NCI-H1436 treated with DMSO at 0.1 percent for 48 hours (cell line): ENCODE measurements at regions not wholly inside any gene's neighbourhood (a gene's known extent, or its start where the extent isn't known, plus 50 kb on each side); places are given as distances from the start of the nearest gene placed in this dataset.

Experiments used
- DNase-seq: peaks from one replicate; lab custom pipeline; 2025; lab: John Stamatoyannopoulos, UW

- no peak for DNase-seq
These were observed 545.1 kb downstream of the BRD1 start for GRCh38 chr22:49282596-49282995.

GRCh38 chr22:49281467-49282340 lies 546.0 kb downstream of the BRD1 start:
- DNase-seq, result no peak

- no peak for DNase-seq
These were observed 549.3 kb downstream of the BRD1 start for GRCh38 chr22:49278340-49278739.

GRCh38 chr22:49276567-49276966 lies 551.1 kb downstream of the BRD1 start:
- no peak for DNase-seq

- DNase-seq, result no peak
These were observed 552.8 kb downstream of the BRD1 start for GRCh38 chr22:49274754-49275380.

GRCh38 chr22:49272546-49273125 lies 555.0 kb downstream of the BRD1 start:
- DNase-seq, result no peak

GRCh38 chr22:49271831-49272230 lies 555.8 kb downstream of the BRD1 start:
- no peak for DNase-seq

GRCh38 chr22:49271369-49271727 lies 556.3 kb downstream of the BRD1 start:
- no peak for DNase-seq

- DNase-seq, result no peak
These were observed 556.9 kb downstream of the BRD1 start for GRCh38 chr22:49270595-49271368.

- DNase-seq, result no peak
These were observed 557.7 kb downstream of the BRD1 start for GRCh38 chr22:49269928-49270327.

GRCh38 chr22:49269371-49269770 lies 558.3 kb downstream of the BRD1 start:
- no peak for DNase-seq

- no peak for DNase-seq
These were observed 558.7 kb downstream of the BRD1 start for GRCh38 chr22:49268924-49269323.

- DNase-seq, result no peak
These were observed 559.7 kb downstream of the BRD1 start for GRCh38 chr22:49267996-49268395.

- DNase-seq, result no peak
These were observed 560.8 kb downstream of the BRD1 start for GRCh38 chr22:49266561-49267519.

- no peak for DNase-seq
These were observed 563.0 kb downstream of the BRD1 start for GRCh38 chr22:49264696-49265095.

- no peak for DNase-seq
These were observed 564.6 kb downstream of the BRD1 start for GRCh38 chr22:49263101-49263500.

GRCh38 chr22:49262167-49262566 lies 565.5 kb downstream of the BRD1 start:
- no peak for DNase-seq

GRCh38 chr22:49261616-49262015 lies 566.1 kb downstream of the BRD1 start:
- no peak for DNase-seq

- DNase-seq, result no peak
These were observed 566.7 kb downstream of the BRD1 start for GRCh38 chr22:49260681-49261580.
